ENCODE measurements at regions not wholly inside any gene's neighbourhood (a gene's known extent, or its start where the extent isn't known, plus 50 kb on each side); places are given as distances from the start of the nearest gene placed in this dataset.

DNA sequence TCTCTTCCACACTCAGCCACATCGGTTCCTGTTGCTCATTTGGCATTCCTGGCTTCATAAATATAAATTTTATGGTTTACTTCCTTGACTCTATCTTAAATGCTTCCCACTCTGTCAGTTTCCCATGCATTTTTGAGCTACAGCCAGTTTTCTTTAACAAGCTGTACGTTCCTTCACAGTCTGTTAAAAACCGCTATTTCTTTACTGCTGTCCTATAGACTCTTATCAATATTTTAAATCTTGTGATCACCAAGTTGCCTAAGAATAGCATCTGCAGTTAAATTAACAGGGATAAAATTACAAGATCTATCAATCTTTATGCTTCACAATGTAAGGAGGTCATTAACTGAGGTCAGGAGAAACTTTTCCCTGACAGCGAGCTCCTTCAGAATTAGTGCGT lies 103.1 kb upstream of the RHOBTB1 start:
- TF ChIP-seq, protein P1, sequence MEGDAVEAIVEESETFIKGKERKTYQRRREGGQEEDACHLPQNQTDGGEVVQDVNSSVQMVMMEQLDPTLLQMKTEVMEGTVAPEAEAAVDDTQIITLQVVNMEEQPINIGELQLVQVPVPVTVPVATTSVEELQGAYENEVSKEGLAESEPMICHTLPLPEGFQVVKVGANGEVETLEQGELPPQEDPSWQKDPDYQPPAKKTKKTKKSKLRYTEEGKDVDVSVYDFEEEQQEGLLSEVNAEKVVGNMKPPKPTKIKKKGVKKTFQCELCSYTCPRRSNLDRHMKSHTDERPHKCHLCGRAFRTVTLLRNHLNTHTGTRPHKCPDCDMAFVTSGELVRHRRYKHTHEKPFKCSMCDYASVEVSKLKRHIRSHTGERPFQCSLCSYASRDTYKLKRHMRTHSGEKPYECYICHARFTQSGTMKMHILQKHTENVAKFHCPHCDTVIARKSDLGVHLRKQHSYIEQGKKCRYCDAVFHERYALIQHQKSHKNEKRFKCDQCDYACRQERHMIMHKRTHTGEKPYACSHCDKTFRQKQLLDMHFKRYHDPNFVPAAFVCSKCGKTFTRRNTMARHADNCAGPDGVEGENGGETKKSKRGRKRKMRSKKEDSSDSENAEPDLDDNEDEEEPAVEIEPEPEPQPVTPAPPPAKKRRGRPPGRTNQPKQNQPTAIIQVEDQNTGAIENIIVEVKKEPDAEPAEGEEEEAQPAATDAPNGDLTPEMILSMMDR (conservative IDR thresholded peaks at IDR 0.05 in 1 of 2, IDR thresholded peaks at IDR 0.05 in 1 of 2; ENCODE audit: low read depth in 1 of 2, low read length in 2 of 2): no peak
- no peak for TF ChIP-seq EZH2 (IDR thresholded peaks at IDR 0.05; ENCODE audit: low read length, missing control alignments)

Measured in fibroblast of lung (primary cell).